DOHH2 (cell line): ENCODE measurements at regions not wholly inside any gene's neighbourhood (a gene's known extent, or its start where the extent isn't known, plus 50 kb on each side); places are given as distances from the start of the nearest gene placed in this dataset.

ENCODE experiments used
- H3F3A ChIP-seq: fragments of 200-600 bp; sonication (generic), shearing (Covaris generic); 2 replicates; pipeline ENCODE4 v1.6.0; 2016; ENCODE audit warnings: antibody characterized with exemption, mild to moderate bottlenecking; ENCODE audit not compliant: control insufficient read depth, insufficient read depth
- H3K27ac ChIP-seq: fragments of 200-600 bp; sonication (generic); 2 replicates; pipeline ENCODE4 v1.5.1; 2014; ENCODE audit warnings: low read depth, mild to moderate bottlenecking, low read length, moderate library complexity
- H3K27me3 ChIP-seq: fragments of 200-600 bp; sonication (generic); 2 replicates; pipeline ENCODE4 v1.6.1; 2014; ENCODE audit warnings: mild to moderate bottlenecking, low read length, mixed read lengths; ENCODE audit not compliant: control insufficient read depth
- H3K36me3 ChIP-seq: fragments of 200-600 bp; sonication (generic); 2 replicates; pipeline ENCODE4 v1.6.1; 2014; ENCODE audit warnings: mild to moderate bottlenecking, low read length, moderate library complexity, mixed read lengths; ENCODE audit not compliant: control insufficient read depth
- H3K4me1 ChIP-seq: fragments of 200-600 bp; sonication (generic); 2 replicates; pipeline ENCODE4 v1.6.1; 2014; ENCODE audit warnings: mild to moderate bottlenecking, low read length, mixed read lengths; ENCODE audit not compliant: control insufficient read depth
- H3K4me2 ChIP-seq: fragments of 200-600 bp; sonication (generic); 2 replicates; pipeline ENCODE4 v1.6.0; 2014; ENCODE audit warnings: mild to moderate bottlenecking, low read length, moderate library complexity
- H3K4me3 ChIP-seq: fragments of 200-600 bp; sonication (generic); 2 replicates; pipeline ENCODE4 v1.5.1; 2014; ENCODE audit warnings: mild to moderate bottlenecking, low read length, mixed read lengths
- H3K79me2 ChIP-seq: fragments of 200-600 bp; sonication (generic); 2 replicates; pipeline ENCODE4 v1.6.1; 2014; ENCODE audit warnings: mild to moderate bottlenecking, low read length, mixed read lengths; ENCODE audit not compliant: control insufficient read depth
- H3K9me2 ChIP-seq: fragments of 200-600 bp; sonication (generic); replicated peaks from 2 replicates; pipeline ENCODE4 v1.6.1; 2014; ENCODE audit warnings: mild to moderate bottlenecking, low read length, mixed read lengths; ENCODE audit not compliant: control insufficient read depth
- H3K9me3 ChIP-seq: fragments of 200-600 bp; sonication (generic); 2 replicates; pipeline ENCODE4 v1.6.1; 2014; ENCODE audit warnings: antibody characterized with exemption, low read length, mixed read lengths; ENCODE audit not compliant: control insufficient read depth, insufficient read depth
- H4K20me1 ChIP-seq: fragments of 200-600 bp; sonication (generic); 2 replicates; pipeline ENCODE4 v1.6.0; 2014; ENCODE audit warnings: low read depth, mild to moderate bottlenecking, antibody characterized with exemption, low read length, moderate library complexity; ENCODE audit not compliant: control insufficient read depth, insufficient read depth
- EZH2phosphoT487 ChIP-seq: fragments of 200-600 bp; sonication (generic); IDR thresholded peaks from 2 replicates; pipeline ENCODE4 v1.6.1; 2017; ENCODE audit warnings: borderline replicate concordance, mild to moderate bottlenecking, antibody characterized with exemption, low read length, moderate library complexity, mixed read lengths
- TF ChIP-seq, protein P1 (sequence below): fragments of 200-600 bp; sonication (generic); IDR thresholded peaks from one replicate; pipeline ENCODE4 v1.5.1; 2014; ENCODE audit warnings: antibody characterized with exemption, mild to moderate bottlenecking, low read depth, low read length; ENCODE audit not compliant: poor library complexity, severe bottlenecking

DNA sequence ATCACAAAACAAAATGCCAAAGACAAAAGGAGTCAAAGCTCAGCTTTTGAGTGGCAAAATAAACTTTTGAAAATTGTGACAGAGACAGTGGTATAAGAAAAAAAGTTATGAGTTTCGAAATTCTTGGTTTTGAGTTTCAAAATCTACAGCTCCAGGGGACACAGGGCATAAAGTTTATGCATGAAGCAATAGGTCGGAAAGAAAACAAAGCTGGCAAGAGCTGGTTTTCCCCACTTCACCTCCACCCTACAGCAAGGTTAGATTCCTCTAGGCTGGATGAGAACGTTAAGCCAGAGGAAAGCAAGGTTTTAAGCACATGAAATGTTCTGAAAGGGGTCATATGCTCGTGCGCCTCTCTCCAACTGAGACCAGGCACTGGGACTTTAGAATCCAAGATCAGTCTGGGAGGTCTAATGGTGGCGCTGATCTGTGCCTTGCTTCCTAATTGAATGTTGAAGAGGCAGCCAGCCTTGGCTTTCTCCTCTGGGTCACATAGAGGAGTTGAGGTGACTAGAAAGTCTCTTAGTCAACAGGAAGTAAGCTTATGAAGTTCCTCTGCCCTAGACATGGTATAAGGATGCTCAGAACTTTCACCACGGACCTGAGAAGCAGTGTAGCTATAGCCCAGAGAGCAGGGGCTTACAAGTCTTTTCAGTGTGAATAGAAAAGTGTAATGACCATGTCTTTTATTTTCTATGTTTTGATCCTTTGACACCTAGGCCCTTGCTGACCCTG, 167.7 kb upstream of the DMAC1 start:
- Histone ChIP-seq H3K4me3 (no peak overlapping the region), H3K4me1 (peaks cover 4% of the 10 kb centered on the region), H3F3A (no peaks in the 10 kb centered on the region), H3K9me2 (no peaks in the 10 kb centered on the region), H3K79me2 (no peaks in the 10 kb centered on the region), H3K27ac (no peak overlapping the region), H4K20me1 (no peaks in the 10 kb centered on the region), H3K27me3 (no peaks in the 10 kb centered on the region), H3K4me2 (no peak overlapping the region), H3K9me3 (no peaks in the 10 kb centered on the region), H3K36me3 (no peaks in the 10 kb centered on the region)
- TF ChIP-seq, protein P1, sequence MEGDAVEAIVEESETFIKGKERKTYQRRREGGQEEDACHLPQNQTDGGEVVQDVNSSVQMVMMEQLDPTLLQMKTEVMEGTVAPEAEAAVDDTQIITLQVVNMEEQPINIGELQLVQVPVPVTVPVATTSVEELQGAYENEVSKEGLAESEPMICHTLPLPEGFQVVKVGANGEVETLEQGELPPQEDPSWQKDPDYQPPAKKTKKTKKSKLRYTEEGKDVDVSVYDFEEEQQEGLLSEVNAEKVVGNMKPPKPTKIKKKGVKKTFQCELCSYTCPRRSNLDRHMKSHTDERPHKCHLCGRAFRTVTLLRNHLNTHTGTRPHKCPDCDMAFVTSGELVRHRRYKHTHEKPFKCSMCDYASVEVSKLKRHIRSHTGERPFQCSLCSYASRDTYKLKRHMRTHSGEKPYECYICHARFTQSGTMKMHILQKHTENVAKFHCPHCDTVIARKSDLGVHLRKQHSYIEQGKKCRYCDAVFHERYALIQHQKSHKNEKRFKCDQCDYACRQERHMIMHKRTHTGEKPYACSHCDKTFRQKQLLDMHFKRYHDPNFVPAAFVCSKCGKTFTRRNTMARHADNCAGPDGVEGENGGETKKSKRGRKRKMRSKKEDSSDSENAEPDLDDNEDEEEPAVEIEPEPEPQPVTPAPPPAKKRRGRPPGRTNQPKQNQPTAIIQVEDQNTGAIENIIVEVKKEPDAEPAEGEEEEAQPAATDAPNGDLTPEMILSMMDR, result no peak
- no peak for TF ChIP-seq EZH2phosphoT487

DNA sequence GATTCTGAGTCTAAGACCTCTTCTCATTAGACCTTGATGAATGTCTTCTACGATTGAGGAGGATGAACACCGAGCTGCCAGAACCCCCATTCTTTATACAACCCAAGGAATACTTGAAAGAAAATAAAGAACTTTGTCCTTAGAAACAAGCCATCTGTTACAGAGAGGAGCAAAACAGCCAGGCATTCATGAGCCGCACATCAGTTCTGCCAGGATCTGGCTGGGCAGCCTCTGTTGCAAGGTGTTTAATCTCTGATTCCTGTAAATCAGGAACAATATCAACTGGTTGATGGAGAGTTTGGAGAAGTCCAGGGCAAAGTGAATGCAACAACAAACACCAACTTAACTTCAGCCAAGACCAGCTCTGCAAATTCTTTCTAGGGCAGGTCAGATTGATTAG, 165.5 kb upstream of the DMAC1 start:
- no peak overlapping the region for H3K27ac ChIP-seq
- no peaks in the 10 kb centered on the region for H3K4me1 ChIP-seq
- H3K27me3 ChIP-seq, result no peaks in the 10 kb centered on the region
- no peak overlapping the region for H3K4me3 ChIP-seq
- no peaks in the 10 kb centered on the region for H3K36me3 ChIP-seq
- H3K9me2 ChIP-seq, result no peaks in the 10 kb centered on the region
- H4K20me1 ChIP-seq, result no peaks in the 10 kb centered on the region
- no peak overlapping the region for H3K4me2 ChIP-seq
- H3K9me3 ChIP-seq, result no peaks in the 10 kb centered on the region
- H3F3A ChIP-seq, result no peaks in the 10 kb centered on the region
- no peaks in the 10 kb centered on the region for H3K79me2 ChIP-seq
- TF ChIP-seq, protein P1, result no peak
- no peak for TF ChIP-seq EZH2phosphoT487

DNA sequence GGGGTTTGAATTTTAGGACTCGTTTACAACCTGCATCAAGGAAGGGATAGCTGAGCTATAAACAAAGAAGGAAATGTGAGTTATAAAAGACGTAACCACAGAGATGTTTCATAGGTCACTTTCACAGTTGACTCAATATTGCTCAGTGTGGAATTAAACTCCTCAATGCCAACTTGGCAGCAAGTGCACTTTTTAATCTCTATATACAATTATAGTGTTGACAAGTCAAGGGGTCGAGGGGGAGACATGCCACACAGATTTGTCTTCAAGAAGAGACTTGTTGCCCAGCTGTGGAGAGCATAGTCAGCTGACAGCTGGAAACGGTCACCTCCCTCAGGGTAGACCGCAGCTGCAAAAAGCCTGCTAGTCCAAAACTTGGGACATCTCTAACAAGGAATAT, 163.4 kb upstream of the DMAC1 start:
- Histone ChIP-seq H3F3A (no peaks in the 10 kb centered on the region), H3K27ac (no peak overlapping the region), H3K79me2 (no peaks in the 10 kb centered on the region), H3K9me2 (no peaks in the 10 kb centered on the region), H3K4me3 (no peak overlapping the region), H3K4me1 (no peaks in the 10 kb centered on the region), H3K36me3 (no peaks in the 10 kb centered on the region), H4K20me1 (no peaks in the 10 kb centered on the region), H3K9me3 (no peaks in the 10 kb centered on the region), H3K4me2 (no peak overlapping the region), H3K27me3 (no peaks in the 10 kb centered on the region)
- TF ChIP-seq, protein P1, result no peak
- TF ChIP-seq EZH2phosphoT487, result no peak
